ENCODE measurements at regions not wholly inside any gene's neighbourhood (a gene's known extent, or its start where the extent isn't known, plus 50 kb on each side); places are given as distances from the start of the nearest gene placed in this dataset.

DNA sequence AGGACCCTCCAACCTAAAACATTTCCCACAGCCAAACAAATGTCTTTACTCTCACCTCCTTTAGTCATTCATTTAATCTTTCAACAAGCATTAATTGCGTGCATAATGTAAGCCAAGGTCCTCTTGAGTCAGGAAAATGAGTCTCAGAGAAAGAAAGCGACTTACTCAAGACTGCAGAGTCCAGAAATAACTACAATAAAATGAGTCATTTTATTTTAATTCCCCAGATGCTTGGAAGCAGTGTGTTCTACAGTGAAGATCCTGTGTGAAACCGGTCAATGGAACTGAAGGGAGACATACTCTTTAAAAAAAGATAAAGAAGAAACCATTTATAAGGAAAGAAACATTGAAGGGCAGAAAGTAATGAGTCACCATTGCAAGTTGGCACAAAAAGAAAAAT lies 513.7 kb downstream of the CDK5RAP2 start:
- Histone ChIP-seq H3K4me3 (no peak overlapping the region), H3K4me1 (replicated peaks in 1 of 2) (no peaks in the 10 kb centered on the region), H3K9me3 (replicated peaks in 1 of 3) (no peaks in the 10 kb centered on the region), H3K27ac (no peak overlapping the region), H3K36me3 (replicated peaks in 1 of 2) (no peaks in the 10 kb centered on the region), H3K27me3 (no peaks in the 10 kb centered on the region)
- intact Hi-C loops (cut with DNase I): no loop called here
- WGBS, 4 donors: 37 to 49% (median 45%) methylated on average over 3 of the region's 3 CpGs
- TF ChIP-seq POLR2A (IDR thresholded peaks at IDR 0.05): no peak
- TF ChIP-seq, protein P1, sequence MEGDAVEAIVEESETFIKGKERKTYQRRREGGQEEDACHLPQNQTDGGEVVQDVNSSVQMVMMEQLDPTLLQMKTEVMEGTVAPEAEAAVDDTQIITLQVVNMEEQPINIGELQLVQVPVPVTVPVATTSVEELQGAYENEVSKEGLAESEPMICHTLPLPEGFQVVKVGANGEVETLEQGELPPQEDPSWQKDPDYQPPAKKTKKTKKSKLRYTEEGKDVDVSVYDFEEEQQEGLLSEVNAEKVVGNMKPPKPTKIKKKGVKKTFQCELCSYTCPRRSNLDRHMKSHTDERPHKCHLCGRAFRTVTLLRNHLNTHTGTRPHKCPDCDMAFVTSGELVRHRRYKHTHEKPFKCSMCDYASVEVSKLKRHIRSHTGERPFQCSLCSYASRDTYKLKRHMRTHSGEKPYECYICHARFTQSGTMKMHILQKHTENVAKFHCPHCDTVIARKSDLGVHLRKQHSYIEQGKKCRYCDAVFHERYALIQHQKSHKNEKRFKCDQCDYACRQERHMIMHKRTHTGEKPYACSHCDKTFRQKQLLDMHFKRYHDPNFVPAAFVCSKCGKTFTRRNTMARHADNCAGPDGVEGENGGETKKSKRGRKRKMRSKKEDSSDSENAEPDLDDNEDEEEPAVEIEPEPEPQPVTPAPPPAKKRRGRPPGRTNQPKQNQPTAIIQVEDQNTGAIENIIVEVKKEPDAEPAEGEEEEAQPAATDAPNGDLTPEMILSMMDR (IDR thresholded peaks at IDR 0.05): no peak
- no peak for DNase-seq

- TF ChIP-seq, protein P1 (IDR thresholded peaks at IDR 0.05): no peak
- no peak for TF ChIP-seq POLR2A (IDR thresholded peaks at IDR 0.05)
- Histone ChIP-seq H3K4me3 (no peak overlapping the region), H3K27me3 (no peaks in the 10 kb centered on the region), H3K9me3 (replicated peaks in 1 of 3) (no peaks in the 10 kb centered on the region), H3K27ac (no peak overlapping the region), H3K36me3 (replicated peaks in 1 of 2) (no peaks in the 10 kb centered on the region), H3K4me1 (replicated peaks in 1 of 2) (no peaks in the 10 kb centered on the region)
- DNase-seq: no peak
- intact Hi-C loops (cut with DNase I): no loop called here
- 52 to 55% (median 54%) methylated on average over 4 of the region's 4 CpGs for WGBS, 4 donors
These were observed 514.8 kb downstream of the CDK5RAP2 start for GRCh38 chr9:120065151-120065550.

DNA sequence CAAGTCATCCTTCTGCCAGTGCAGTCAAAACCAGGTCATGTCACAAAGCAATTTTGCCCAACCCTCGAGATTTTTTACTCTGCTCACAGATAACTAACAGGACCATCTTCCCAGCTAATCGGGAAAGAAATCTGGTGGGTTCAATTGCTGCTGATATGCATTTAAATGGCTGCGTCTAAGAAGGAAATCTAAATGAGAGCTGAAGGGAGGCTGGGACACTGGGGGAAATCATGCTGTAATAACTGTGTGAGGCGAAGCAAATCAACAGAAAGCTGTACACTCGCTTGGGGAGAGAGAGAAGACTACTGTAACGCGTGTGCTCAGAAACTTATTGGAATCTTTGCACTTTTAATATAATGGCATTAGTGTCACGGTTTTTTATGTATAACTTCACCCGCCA lies 535.0 kb downstream of the CDK5RAP2 start:
- intact Hi-C loops (cut with DNase I): no loop called here
- no peaks in the 10 kb centered on the region for H3K4me1 ChIP-seq (replicated peaks in 1 of 2)
- no peaks in the 10 kb centered on the region for H3K27me3 ChIP-seq
- no peak overlapping the region for H3K27ac ChIP-seq
- WGBS, 4 donors: 67 to 80% (median 71%) methylated on average over 9 of the region's 9 CpGs
- TF ChIP-seq, protein P1 (IDR thresholded peaks at IDR 0.05): no peak
- no peak for TF ChIP-seq POLR2A (IDR thresholded peaks at IDR 0.05)
- no peaks in the 10 kb centered on the region for H3K36me3 ChIP-seq (replicated peaks in 1 of 2)
- H3K9me3 ChIP-seq (replicated peaks in 1 of 3): no peaks in the 10 kb centered on the region
- DNase-seq: no peak
- H3K4me3 ChIP-seq: no peak overlapping the region

DNA sequence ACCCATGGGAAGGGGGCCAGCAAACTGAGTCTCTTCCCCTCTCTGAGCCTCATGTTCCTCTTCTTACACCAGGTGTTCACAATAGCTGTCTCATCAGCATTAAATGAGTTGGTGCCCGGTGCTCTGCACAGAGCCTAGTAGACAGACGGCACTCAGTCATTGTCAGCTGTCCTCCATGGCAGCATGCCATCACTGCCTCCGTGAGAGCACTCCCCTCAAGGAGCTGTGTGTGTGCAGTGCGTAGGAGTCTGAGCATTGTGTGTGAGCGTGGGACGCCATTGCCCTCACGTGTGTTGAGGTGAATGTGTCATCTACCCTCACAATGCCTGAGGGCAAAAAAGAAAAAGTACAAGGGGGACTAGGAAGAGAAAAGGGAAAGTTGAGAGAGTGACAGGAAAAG lies 536.5 kb downstream of the CDK5RAP2 start:
- H3K4me1 ChIP-seq (replicated peaks in 1 of 2): no peaks in the 10 kb centered on the region
- no peak for DNase-seq
- no peak for TF ChIP-seq POLR2A (IDR thresholded peaks at IDR 0.05)
- TF ChIP-seq, protein P1 (IDR thresholded peaks at IDR 0.05): no peak
- H3K36me3 ChIP-seq (replicated peaks in 1 of 2): no peaks in the 10 kb centered on the region
- H3K4me3 ChIP-seq: no peak overlapping the region
- H3K27me3 ChIP-seq: no peaks in the 10 kb centered on the region
- 53 to 67% (median 62%) methylated on average over 7 of the region's 7 CpGs for WGBS, 4 donors
- intact Hi-C loops (cut with DNase I): no loop called here
- no peak overlapping the region for H3K27ac ChIP-seq
- no peaks in the 10 kb centered on the region for H3K9me3 ChIP-seq (replicated peaks in 1 of 3)
